Body of pancreas (tissue), 4 donors: ENCODE measurements at regions not wholly inside any gene's neighbourhood (a gene's known extent, or its start where the extent isn't known, plus 50 kb on each side); places are given as distances from the start of the nearest gene placed in this dataset.
A peak's percentile ranks its signal among the peaks of the same experiment; 100 is the strongest.
"Not testable (repeated sequence)": the region's sequence is repeated elsewhere in the genome, so short reads cannot be mapped to it uniquely, and the experiment has no call there.

Experiments
- ATAC-seq: fragments of 150-250 bp; one replicate; pipeline ENCODE4 v1.9.1; 2016
- DNase-seq, 4 donors: peaks; one replicate each; pipeline ENCODE4 v3.0.0-alpha.2; 2019
- H3K27ac ChIP-seq, 4 donors: fragments of 200-600 bp; sonication (generic); 1 replicate in 3 of 4; 2 replicates in 1 of 4; pipeline versions ENCODE4 v1.5.1 to v1.6.1; 2016 to 2019; ENCODE audit warnings: mild to moderate bottlenecking in 1 of 4, mixed read lengths in 1 of 4, moderate library complexity in 1 of 4
- H3K27me3 ChIP-seq, 2 donors: fragments of 200-600 bp; sonication (generic); one replicate each; pipeline ENCODE4 v1.6.0; 2016; ENCODE audit warnings: mild to moderate bottlenecking in 1 of 2
- H3K36me3 ChIP-seq, 2 donors: fragments of 200-600 bp; sonication (generic); replicated peaks in 1 of 2; 2 replicates each; pipeline ENCODE4 v1.5.1; 2016; ENCODE audit warnings: low read depth in 2 of 2; ENCODE audit not compliant: insufficient read depth in 1 of 2
- H3K4me1 ChIP-seq: fragments of 200-600 bp; sonication (generic); one replicate; pipeline ENCODE4 v1.6.0; 2016
- H3K4me3 ChIP-seq, 2 donors: fragments of 200-600 bp; sonication (generic); 1 replicate in 1 of 2; 2 replicates in 1 of 2; pipeline ENCODE4 v1.5.1; 2016 to 2019
- H3K9me3 ChIP-seq, 3 donors: fragments of 200-600 bp; sonication (generic); 1 replicate in 2 of 3; 2 replicates in 1 of 3; pipeline ENCODE4 v1.5.1; 2016
- POLR2A ChIP-seq, 3 donors: fragments of 450-650 bp; IDR thresholded peaks; one replicate each; pipeline ENCODE4 v1.6.1; 2016; ENCODE audit warnings: antibody characterized with exemption in 3 of 3, mild to moderate bottlenecking in 2 of 3
- WGBS, 2 donors: methylation state at CpG; one replicate each; pipeline ENCODE4 v1.1.5; 2017; 5-methylcytosine and 5-hydroxymethylcytosine counted together
- intact Hi-C: fragments of 100-400 bp; cut with DNase I; formaldehyde crosslinking; loops from one replicate; pipeline ENCODE4 v1.15.1; 2023
- TF ChIP-seq, protein P1 (sequence below), 7 experiments: fragments of 450-650 bp in 4 of 7; fragments of 200-600 bp in 3 of 7; sonication (generic) in 3 of 7; IDR thresholded peaks; one replicate each; pipeline ENCODE4 v1.5.1; 2016 to 2019; ENCODE audit warnings: antibody characterized with exemption in 7 of 7

GRCh38 chr2:20118051-20118450 is 66.6 kb upstream of the LAPTM4A start:
- no peak for TF ChIP-seq POLR2A (IDR thresholded peaks at IDR 0.05)
- TF ChIP-seq, protein P1, sequence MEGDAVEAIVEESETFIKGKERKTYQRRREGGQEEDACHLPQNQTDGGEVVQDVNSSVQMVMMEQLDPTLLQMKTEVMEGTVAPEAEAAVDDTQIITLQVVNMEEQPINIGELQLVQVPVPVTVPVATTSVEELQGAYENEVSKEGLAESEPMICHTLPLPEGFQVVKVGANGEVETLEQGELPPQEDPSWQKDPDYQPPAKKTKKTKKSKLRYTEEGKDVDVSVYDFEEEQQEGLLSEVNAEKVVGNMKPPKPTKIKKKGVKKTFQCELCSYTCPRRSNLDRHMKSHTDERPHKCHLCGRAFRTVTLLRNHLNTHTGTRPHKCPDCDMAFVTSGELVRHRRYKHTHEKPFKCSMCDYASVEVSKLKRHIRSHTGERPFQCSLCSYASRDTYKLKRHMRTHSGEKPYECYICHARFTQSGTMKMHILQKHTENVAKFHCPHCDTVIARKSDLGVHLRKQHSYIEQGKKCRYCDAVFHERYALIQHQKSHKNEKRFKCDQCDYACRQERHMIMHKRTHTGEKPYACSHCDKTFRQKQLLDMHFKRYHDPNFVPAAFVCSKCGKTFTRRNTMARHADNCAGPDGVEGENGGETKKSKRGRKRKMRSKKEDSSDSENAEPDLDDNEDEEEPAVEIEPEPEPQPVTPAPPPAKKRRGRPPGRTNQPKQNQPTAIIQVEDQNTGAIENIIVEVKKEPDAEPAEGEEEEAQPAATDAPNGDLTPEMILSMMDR (IDR thresholded peaks at IDR 0.05), result no peak
- Histone ChIP-seq H3K36me3 (no peaks in the 10 kb centered on the region), H3K27ac (no peak overlapping the region), H3K27me3 (no peaks in the 10 kb centered on the region), H3K4me1 (peaks cover 6% of the 10 kb centered on the region), H3K9me3 (no peaks in the 10 kb centered on the region), H3K4me3 (no peak overlapping the region)
- no peak for DNase-seq
- WGBS, 2 donors, result 66 to 91% methylated on average over 3 to 7 of the region's 8 CpGs
- no peak for ATAC-seq
- intact Hi-C loops, result no loop called here

DNA sequence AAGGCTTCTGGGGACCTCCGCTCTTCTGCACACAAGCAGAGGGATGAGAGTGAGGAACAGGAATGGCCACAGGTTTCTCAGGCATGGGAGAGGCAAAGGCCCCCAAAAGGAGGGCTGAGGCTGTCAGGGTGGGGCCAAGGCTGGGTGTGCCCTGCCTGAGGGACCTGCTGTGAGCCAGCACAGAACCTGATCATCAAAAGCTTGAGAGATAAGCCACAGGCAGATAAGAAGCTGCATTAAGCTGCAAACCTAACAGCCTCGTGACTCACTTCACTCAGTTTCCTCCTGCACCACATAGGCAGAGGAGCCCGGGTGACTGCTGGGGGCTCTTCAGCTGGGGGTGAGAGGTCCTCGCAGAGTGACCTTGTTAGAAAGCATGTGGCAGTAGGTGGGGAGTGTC is 64.5 kb upstream of the LAPTM4A start:
- ATAC-seq (no peak), DNase-seq (no peak)
- 58 to 65% methylated on average over 2 to 4 of the region's 4 CpGs for WGBS, 2 donors
- TF ChIP-seq POLR2A (IDR thresholded peaks at IDR 0.05), result no peak
- TF ChIP-seq, protein P1 (IDR thresholded peaks at IDR 0.05), result no peak
- H3K27me3 ChIP-seq, result no peaks in the 10 kb centered on the region
- H3K4me3 ChIP-seq, result no peak overlapping the region
- intact Hi-C loops, result no loop called here
- no peaks in the 10 kb centered on the region for H3K4me1 ChIP-seq
- no peaks in the 10 kb centered on the region for H3K36me3 ChIP-seq
- H3K27ac ChIP-seq, result no peak overlapping the region
- no peaks in the 10 kb centered on the region for H3K9me3 ChIP-seq

- DNase-seq, result no peak
- Histone ChIP-seq H3K4me1 (no peaks in the 10 kb centered on the region), H3K27ac (no peak overlapping the region), H3K27me3 (no peaks in the 10 kb centered on the region), H3K4me3 (no peak overlapping the region), H3K36me3 (no peaks in the 10 kb centered on the region), H3K9me3 (no peaks in the 10 kb centered on the region)
- ATAC-seq, result no peak
- intact Hi-C loops, result no loop called here
- TF ChIP-seq POLR2A (IDR thresholded peaks at IDR 0.05), result no peak
- whole genome bisulfite sequencing, 2 donors, result 78% methylated on average over 2 of the region's 2 CpGs; no CpG with 5 or more reads in 1 of the 2 donors
Measured at GRCh38 chr2:20115374-20115773, 63.9 kb upstream of the LAPTM4A start.

DNA sequence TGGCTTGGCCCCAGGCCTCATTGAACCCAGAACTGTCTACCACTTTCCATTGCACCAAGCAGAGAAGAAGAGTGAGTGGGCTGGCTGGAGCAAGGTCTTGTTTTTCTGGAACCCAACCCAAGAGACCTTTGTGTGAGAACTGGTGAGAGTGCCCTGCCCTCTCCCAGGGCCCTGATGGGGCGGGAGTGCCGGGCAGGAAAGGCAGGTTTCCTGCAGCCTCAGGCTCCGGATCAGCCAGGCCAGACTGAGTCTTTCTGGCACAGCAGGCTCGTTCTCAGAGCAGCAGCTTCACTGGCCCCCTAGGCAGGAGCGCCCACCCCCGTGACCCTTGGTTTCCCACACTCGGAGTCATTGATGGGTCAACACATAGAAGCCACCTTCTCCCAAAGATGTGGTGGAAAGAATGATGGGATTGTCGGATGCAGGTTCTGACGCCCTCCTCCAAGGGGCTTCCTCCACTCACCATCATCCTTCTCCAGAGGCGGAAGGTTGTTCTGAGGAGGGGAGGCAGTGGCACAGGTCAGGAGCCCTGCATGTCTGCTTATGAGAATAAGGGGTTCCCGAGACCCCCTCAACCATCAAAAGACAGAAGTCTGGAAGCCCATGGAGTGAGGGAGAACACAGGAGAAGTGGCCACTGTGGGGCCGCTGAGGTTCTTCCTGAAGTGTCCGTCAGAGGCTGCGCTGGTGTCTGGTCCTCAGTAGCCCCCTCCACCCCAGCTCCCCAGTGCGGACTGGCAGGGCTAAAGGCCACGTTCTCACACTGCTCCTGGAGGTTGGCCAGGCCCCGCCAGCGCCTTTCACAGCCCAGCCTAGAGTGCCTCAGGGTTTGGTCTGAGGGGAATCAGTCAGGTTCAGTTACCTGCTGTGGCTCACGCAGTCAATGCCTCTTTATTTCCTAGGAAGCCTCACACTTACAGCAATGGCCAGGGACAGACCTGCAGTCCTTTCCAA is 62.8 kb upstream of the LAPTM4A start:
- Histone ChIP-seq H3K36me3 (no peaks in the 10 kb centered on the region), H3K9me3 (no peaks in the 10 kb centered on the region), H3K27me3 (no peaks in the 10 kb centered on the region), H3K27ac (peak overlapping the region in 1 of 4 donors; percentile 23), H3K4me3 (no peak overlapping the region), H3K4me1 (no peaks in the 10 kb centered on the region)
- no peak for ATAC-seq
- DNase-seq, result no peak
- no peak for TF ChIP-seq POLR2A (IDR thresholded peaks at IDR 0.05)
- TF ChIP-seq, protein P1 (IDR thresholded peaks at IDR 0.05), result no peak
- WGBS, 2 donors, result 64 to 78% methylated on average over 9 to 19 of the region's 19 CpGs
- intact Hi-C loops, result no loop called here

- DNase-seq (no peak), ATAC-seq (no peak)
- WGBS, 2 donors, result 82 to 84% methylated on average over 13 to 15 of the region's 15 CpGs
Measured at GRCh38 chr2:20113004-20113796, 61.8 kb upstream of the LAPTM4A start.

DNA sequence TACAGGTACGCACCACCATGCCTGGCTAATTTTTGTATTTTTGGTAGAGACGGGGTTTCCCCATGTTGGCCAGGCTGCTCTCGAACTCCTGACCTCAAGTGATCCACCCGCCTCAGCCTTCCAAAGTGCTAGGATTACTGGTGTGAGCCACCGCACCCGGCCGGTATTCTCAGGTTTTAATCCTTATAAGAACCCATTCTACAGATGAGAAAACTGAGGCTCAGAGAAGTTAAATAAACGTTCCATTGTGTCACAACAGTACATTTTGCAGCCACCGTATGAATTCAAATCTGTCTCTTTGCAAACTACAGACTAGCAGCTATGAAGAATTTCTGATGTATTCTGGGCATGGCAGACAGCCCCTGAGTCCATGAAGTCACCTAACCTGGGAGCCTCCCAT is 60.9 kb upstream of the LAPTM4A start:
- H3K27ac ChIP-seq, intact Hi-C loops, H3K36me3 ChIP-seq, H3K27me3 ChIP-seq, H3K9me3 ChIP-seq, H3K4me3 ChIP-seq, ATAC-seq, DNase-seq, H3K4me1 ChIP-seq: not testable (repeated sequence)
- WGBS, 2 donors, result 82 to 84% methylated on average over 9 of the region's 9 CpGs

More at GRCh38 chr2:20113004-20113796, 61.8 kb upstream of the LAPTM4A start:
- no peaks in the 10 kb centered on the region for H3K4me1 ChIP-seq
- no peaks in the 10 kb centered on the region for H3K9me3 ChIP-seq
- H3K27me3 ChIP-seq, result no peaks in the 10 kb centered on the region
- no peaks in the 10 kb centered on the region for H3K36me3 ChIP-seq
- H3K27ac ChIP-seq, result no peak overlapping the region
- intact Hi-C loops, result no loop called here
- no peak overlapping the region for H3K4me3 ChIP-seq
- TF ChIP-seq POLR2A (IDR thresholded peaks at IDR 0.05), result no peak
- TF ChIP-seq, protein P1 (IDR thresholded peaks at IDR 0.05), result no peak
